GM18498 (cell line): ENCODE measurements at regions not wholly inside any gene's neighbourhood (a gene's known extent, or its start where the extent isn't known, plus 50 kb on each side); places are given as distances from the start of the nearest gene placed in this dataset.

Experiments used
- ATAC-seq: cut with Tn5 transposase; IDR thresholded peaks from one replicate; pipeline ENCODE4 v1.9.1; 2021; ENCODE audit warnings: mild to moderate bottlenecking, moderate library complexity; ENCODE audit not compliant: unreplicated experiment

GRCh38 chr1:59156526-59157199, 140.2 kb upstream of the FGGY start:
- no peak for ATAC-seq

GRCh38 chr1:59158321-59158720, 138.6 kb upstream of the FGGY start:
- no peak for ATAC-seq

DNA sequence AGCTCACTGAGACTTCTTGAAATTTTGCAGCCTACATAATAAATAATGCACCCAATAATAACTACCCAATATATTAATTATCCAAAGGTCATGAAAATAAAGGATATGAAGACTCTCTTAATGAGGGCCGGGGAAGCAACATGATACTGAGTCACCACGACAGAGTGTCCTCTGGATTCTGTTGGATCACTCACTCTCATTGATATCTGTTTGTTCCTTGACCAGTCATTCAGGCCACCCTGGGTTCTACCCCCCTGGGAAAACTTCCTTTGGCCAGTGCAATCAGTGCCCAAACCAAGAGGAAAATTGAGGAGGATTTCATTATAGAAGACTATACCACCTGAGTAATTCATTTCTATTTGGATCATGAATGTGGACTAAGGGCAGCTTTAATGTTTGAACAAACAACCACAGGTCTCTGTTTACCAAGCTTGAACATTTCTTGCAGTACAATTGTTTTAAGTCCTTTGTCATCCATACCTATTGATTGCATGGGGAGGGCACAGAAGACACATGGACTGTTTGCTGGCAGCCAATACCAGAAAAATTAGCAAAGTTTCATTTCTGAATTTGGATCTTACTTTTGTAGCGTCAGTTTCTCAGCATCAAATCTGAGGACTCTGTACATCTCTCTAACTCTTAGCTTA, 137.2 kb upstream of the FGGY start:
- no peak for ATAC-seq

DNA sequence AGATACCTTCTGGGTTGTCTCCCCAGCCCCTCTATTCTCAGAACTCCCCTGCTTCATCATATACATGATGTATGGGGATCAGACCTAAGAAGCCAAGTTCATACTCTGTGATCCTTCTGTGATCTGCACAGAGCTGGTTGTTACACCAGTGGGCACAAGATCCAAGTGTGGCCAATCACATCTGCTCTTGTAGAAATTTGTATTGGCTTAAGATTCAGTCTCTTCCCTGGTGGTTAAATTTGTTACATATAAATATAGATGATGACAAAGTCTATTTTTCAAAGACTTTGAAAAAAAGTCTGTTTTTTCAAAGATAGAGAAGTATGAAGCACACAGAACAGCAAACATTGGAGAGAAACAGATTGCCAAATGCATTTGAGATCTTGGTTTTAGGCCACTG, 135.8 kb upstream of the FGGY start:
- no peak for ATAC-seq

DNA sequence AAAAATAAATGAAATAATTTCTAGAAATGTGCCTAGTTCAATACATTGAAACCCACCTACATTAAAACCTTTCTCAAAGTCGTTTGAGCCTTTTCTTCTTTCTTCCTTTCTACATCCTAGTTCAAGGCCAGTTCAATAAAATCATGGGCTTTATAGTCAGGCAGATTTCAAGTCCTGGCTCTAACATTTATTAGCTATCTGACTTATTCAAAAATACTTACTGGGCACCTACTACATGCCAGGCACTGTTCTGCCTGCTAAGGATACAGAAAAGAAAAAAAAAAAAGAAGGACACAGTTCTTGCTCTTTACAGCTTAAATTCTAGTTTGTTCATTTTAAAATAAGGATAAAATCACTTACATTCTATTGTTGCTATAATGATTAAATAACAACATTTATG, 134.2 kb upstream of the FGGY start:
- ATAC-seq = no peak

DNA sequence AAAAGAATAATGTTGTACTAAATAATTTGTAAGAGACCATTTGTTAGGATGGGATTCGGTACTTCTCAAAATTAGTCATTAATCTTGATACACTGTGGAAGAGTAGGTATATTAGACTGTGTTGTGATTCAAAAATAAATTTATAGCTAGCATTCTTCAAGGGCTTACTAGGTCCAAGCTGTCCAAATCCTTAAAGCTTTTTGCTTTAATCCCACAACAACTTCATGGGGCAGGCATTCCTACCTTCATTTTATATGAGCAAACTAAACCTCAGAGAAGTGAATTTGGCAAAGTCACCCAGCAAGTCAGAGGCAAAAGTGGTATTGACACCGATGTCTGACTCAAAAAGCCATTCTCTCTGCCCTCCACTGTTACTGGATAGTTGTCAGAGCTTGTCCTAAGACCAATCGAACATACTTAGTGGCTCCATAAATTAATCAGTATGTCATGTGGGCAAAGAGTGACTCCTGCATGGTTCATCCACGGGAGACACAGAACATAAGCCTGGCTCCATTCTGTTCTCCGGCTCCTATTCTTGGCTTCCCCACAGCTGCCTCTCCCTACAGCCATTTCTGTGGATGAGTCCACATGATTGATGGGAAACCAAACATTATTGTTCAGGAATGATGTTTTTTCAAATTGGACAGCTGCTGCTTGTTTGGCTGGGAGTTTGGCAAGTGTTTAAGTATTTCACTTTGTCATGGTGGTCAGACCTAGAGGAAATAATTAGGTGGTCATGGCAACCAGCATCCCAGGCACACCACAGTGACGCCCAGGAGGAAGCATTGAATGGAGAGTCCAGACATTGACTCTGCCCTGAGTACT, 133.4 kb upstream of the FGGY start:
- no peak for ATAC-seq

DNA sequence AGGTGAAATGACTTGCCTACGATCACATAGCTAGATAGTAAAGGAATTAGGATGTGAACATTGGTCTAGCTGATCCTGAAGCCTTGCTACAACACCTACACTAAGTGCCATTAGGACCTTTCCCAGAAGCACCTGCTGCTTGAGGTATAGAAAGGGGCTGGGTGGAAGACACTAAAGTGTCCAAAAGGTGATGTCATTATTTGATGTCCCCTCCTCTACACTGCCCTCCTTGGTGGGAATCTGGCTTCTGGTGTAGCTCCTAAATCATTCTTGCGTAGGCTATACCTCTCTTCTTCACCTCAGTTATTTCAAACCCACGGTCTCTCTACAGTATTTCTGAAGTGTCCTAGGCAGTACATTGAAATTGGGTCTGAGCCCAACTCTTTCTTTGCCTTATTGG, 132.5 kb upstream of the FGGY start:
- no peak for ATAC-seq

- ATAC-seq = no peak
These were observed 131.5 kb upstream of the FGGY start for GRCh38 chr1:59165353-59165752.

DNA sequence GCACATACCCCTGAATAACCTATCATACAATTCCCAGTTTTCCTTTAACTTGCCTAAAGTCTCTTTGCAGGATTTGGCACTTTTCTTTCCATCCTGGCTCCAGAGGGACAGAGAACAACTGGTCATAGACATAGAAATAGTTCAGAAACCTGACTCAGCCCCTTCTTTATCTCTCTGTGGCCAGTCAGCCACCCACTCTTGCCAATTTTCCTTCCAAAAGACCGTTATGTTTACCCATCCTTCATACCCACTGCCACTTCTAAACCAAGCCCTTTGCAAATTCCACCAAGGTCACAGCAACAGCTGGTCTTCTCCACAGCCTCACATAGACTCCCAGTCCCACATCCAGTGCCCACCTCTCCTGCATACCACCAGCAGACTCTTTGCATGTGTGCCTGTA, 127.2 kb upstream of the FGGY start:
- no peak for ATAC-seq

GRCh38 chr1:59170659-59171058, 126.2 kb upstream of the FGGY start:
- ATAC-seq = no peak

- no peak for ATAC-seq
These were observed 125.1 kb upstream of the FGGY start for GRCh38 chr1:59171788-59172187.

- no peak for ATAC-seq
These were observed 124.2 kb upstream of the FGGY start for GRCh38 chr1:59172693-59173092.

DNA sequence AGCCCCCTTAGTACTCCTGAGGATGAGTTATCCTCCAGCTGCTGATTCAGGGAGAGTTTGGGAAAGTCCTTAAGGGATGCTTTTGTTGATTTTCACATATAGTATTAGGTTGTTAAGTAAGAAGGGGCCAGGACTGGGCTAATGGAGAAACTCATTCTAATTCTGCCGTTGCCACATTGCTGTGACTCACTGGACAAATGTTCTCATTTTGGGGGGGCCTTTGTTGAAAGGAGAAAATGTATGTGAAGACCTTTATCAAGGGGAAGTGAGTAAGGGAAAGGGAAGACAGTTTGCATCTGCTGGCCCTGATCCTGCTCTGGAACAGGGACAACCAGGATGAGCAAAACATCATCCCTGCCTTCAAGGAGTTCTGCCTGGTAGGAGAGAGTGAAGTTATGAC, 123.2 kb upstream of the FGGY start:
- no peak for ATAC-seq

- no peak for ATAC-seq
These were observed 120.4 kb upstream of the FGGY start for GRCh38 chr1:59176471-59176870.

DNA sequence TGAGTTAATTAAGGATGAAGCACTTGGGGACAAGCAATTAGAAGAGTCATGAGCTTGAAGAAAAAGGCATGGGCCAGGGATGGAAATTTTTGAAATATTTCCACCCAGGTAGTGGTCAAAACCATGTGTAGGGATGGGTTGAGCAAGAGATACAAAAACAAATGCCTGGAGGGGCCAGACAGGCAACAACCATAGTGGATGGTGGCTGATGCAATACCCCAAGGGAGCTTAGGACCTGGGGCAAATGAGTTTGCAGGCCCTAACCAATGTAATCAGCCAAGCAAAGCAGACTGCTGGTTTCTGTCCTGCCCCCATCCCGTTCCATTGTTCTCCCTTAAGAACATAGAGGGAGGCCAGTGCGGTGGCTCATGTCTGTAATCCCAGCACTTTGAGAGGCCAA, 119.1 kb upstream of the FGGY start:
- no peak for ATAC-seq

- ATAC-seq = no peak
These were observed 118.3 kb upstream of the FGGY start for GRCh38 chr1:59178339-59179187.

DNA sequence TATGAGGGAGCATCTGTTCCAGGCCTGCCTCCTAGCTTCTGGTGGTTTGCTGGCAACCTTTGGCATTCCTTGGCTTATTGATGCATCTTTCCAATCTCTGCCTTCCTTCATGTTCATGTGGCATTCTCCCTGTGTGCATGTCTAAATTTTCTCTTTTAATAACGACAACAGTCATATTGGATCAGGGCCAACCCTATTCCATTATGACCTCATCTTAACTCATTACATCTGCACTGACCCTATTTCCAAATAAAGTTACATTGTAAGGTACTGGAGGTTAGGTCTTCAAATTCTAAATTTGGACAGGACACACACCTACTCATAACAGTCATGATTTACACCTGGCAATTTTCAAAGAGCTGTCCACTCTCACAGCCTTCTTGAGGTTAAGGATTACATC, 117.2 kb upstream of the FGGY start:
- ATAC-seq = no peak

DNA sequence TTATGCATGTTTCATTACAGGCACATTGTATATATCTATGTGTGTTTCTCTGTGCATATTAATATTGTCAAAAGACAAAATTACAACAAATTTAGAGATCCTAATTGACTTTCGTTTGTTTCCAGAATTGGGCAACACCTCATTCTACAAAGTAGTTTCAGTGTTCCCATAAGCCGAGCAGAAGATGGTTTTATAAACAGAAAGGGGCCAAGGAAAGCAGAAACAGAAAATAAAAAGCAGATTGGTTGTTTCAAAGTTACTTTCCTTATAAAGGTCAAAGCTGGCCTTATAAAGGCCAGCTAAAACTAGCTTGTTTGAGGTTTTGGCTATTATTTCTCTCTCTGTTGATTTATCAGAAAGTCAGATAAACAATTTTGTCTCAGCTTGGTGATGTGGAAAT, 116.2 kb upstream of the FGGY start:
- no peak for ATAC-seq

DNA sequence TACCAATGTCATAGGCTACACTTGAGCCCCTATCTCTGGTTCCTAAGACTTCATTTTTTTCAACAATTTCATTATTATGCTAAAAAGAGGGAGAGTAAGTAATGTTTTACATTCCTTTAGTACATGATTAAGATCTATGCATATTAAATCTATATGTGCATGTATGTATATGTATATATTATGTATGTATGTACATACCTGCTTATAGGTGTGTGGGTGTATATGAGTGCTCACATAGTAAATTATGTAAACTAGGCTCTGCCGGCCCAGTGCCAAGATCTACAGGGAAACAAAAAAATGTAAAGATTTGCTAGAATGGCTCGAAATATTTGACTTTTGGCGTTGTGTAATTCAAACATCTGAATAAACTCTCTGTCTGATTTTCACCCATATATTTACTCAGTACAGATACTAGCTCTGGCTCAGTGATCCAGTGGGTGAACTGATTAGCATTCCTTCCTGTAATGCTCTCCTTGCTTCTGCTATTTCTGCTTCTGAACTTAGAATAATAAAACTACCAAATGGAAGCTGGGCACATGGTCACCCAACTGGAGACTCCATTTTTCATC, 113.1 kb upstream of the FGGY start:
- ATAC-seq = no peak

- ATAC-seq = no peak
These were observed 112.5 kb upstream of the FGGY start for GRCh38 chr1:59184365-59184905.
